HG02798 (cell line): ENCODE measurements at regions not wholly inside any gene's neighbourhood (a gene's known extent, or its start where the extent isn't known, plus 50 kb on each side); places are given as distances from the start of the nearest gene placed in this dataset.
"Not testable (repeated sequence)": the region's sequence is repeated elsewhere in the genome, so short reads cannot be mapped to it uniquely, and the experiment has no call there.

Experiments used
- ATAC-seq: cut with Tn5 transposase; IDR thresholded peaks from one replicate; pipeline ENCODE4 v1.9.1; 2021; ENCODE audit warnings: mild to moderate bottlenecking; ENCODE audit not compliant: unreplicated experiment, poor library complexity

DNA sequence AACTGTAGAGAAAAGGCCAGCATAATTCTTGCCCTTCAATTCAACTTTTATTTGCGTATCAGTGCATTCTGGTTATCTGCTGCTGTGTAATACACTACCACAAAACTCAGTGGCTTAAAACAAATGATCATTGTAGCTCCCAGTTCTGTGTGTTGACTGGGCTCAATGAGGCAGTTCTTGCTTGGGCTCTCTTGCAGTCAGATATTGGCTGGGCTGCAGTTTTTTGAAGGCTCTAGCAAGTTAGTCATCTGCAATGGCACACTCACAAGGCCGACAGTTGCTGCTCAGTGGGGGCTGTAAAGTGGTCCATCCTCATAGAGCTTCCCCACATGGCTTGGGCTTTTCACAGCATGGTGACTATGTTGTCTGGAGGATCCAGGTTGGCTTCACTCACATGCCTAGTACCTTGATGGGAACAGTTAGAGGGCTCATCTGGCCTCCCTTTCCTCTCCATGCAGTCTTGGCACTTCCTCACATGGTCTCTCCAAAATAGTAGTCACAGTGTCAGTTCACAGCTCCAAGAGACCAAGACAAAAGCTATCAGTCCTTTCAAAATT, 110.6 kb upstream of the TNP1 start:
- ATAC-seq = no peak

DNA sequence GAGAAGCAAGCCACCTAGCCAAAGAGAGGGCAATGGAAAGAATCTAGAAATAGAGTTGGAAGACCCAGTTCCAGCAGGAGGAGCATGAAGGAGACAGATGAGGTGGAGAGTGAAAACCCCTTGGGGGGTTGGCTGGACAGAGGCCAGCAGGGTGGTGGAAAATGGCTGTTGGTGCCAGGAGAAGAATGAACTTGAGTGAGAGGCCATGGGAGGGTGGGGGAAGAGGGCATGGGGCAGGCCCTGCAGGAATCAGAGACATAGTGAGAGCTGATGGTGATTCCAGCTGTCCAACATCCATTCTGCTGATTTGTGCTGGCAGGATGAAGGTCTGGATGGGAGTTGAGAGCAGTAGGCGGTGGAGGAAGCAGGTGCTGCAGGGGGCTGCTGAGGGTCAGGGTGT, 108.0 kb upstream of the TNP1 start:
- no peak for ATAC-seq

GRCh38 chr2:216960671-216961268, 100.9 kb upstream of the TNP1 start:
- no peak for ATAC-seq

GRCh38 chr2:216959433-216959832, 99.6 kb upstream of the TNP1 start:
- ATAC-seq = no peak

DNA sequence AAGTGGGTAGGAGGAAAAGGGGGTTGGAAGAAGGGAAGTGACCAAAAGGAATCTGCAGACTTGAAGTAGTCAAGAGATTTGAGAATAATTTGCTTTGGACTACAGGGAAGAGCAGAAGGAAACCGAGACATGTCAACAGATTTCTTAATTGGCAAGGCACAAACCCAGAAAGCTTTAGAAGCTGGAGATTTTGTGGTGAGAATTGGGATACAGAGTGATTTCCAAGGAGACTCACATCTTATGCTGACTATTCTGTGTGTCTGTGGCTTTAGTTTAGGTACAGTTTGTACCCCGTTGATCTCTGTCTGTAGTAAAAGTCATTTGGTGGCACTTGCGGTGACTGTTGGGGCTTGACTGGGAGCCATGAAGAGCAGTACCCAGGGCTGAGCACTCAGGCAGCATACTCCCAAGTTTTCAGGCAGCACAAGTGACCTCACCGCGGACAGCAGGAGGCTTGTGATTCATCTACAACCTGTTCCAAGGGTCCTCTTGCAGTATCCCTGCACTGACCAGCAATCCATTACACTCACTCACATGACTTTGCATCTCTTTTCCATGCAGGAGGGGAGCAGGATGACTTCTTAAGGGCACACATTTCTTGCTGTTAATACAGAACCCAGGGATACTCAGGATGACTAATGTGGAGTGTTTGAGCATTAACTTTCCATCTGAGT, 97.1 kb upstream of the TNP1 start:
- ATAC-seq = no peak

DNA sequence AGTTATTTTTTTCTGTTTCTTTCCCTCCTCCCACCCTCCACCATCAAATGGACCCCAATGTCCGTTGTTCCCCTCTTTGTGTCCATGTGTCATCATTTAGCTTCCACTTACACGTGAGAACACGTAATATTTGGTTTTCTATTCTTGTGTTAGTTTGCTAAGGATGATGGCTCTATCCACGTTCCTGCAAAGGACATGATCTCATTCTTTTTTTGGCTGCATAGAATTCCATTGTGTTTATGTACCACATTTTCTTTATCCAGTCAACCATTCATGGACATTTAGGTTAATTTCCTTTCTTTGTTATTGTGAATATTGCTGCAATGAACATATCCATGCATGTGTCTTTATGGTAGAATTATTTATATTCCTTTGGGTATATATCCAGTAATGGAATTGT, 91.3 kb upstream of the TNP1 start:
- no peak for ATAC-seq

DNA sequence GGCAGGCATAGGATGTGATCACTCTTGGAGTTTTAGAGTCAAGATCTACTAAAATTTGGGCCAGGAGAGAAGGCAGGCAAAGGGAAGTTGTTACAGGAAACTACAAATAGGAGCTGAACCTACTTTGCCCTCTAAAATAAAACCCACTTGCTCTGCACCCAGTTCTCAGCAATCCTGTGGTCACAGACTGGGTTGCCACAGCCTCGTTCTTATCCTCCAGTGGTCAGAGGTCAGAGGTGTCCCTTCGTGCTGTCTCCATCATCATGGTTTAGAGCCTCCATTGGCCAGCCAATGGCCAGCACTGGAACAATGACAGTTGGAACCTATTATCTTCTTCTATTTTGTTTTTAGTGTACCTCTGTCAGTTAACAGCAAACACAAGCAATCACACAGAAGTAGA, 90.7 kb upstream of the TNP1 start:
- ATAC-seq = no peak

DNA sequence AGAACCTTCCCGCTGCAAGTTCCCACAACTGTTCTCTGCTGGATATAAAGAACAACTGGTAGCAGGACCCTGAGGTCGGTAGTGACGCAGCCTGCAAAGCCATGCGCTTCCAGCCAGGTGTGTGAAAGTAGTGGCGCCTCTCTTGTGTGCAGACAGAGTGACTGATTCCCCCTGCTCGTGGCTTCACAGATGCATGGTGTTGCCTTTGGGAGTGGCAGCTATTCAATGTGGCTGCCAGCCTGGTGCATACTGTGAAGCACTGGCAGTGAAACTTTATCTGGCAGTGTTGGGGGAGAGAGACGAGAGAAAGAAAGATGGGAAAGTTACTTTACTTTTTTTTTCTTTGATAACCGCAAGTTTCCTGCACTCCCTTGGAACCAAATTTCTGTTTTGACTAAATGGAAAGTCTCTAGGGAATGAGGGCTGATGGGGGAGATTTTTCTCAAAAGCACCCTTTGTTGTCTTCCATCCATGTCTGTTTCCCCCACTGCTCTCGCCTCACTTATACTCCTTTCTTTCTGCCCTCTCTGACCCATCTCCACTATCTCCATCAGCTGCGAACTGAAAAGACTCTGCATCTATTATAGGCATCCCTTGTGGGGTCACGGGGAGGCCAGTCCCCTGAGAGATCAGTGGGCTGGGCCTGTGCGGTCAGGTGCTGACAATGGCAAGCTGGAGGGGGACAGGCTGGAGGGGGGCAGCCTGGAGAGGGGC, 90.0 kb upstream of the TNP1 start:
- no peak for ATAC-seq

DNA sequence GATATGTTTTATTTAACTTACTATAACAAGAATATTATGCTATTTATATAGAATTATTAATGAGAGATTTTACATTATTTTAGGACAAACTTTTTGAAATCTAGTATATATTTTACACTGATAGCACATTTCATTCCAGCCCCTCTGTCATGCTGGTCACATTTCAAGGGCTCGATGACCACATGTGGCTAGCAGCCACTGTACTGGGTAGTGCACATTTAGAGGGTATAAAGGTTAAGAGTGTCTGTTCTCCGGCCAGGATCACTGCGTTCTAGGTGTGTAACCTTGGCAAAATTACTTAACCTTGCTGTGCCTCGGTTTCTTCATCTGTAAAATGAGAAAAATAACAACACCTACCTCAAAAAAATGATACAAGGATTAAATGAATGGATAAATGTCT, 87.2 kb upstream of the TNP1 start:
- no peak for ATAC-seq

DNA sequence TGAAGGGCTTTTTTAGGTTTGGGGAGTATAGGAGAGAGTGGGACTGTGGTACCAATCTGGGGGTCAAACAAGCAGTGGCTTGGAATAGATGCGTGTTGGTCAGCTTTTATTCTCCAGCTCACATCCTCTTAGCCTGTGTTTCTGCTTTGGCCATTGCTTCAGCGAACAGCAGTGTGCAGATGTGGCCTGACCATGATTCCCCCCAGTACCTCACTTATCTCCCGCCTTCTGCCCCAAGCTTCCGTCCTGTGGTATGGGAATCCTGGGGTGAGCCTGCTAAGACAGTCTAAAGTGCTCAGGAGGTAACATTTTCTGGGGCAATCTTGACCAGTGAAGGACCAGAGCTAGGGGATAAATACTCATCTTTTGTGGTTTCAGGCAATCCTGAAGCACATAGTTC, 84.9 kb upstream of the TNP1 start:
- ATAC-seq = no peak

GRCh38 chr2:216943109-216943508, 83.2 kb upstream of the TNP1 start:
- ATAC-seq = no peak

DNA sequence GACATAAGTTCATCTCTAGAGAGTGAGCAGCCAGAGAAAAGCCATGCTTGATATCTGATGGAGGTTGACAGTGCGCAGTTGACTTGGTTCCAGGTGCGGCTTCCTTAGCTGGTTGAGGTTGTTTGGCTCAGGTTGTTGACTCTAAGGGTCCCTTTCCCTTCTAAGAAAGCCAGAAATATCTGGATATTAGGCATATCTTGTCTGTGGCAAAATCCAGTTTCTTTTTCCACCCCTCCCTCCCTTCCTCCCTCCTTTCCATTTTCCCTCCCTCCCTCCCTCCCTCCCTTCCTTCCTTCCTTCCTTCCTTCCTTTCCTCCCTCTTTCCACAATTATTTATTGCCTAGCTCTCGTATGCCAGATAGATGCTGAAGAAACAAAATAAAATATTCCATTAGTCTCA, 82.6 kb upstream of the TNP1 start:
- ATAC-seq = no peak

DNA sequence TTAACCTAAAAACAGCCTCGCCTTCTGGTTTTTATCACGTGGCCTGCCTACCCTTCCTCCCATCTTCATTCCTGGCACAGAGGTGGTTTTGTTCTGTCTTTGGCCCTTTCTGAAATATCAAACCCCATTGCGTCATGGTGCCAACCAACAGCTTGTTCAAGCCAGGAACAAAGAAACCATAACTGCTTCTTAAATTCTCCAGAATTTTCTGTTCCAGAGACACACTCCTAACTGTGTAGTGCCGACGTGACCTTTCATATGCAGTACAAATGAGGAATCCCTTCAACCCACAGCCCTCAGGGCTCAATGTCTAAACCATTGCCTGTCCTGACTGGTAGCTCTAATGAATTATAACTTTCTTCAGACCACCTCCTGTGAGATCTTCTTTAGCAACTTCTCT, 82.2 kb upstream of the TNP1 start:
- ATAC-seq = no peak

DNA sequence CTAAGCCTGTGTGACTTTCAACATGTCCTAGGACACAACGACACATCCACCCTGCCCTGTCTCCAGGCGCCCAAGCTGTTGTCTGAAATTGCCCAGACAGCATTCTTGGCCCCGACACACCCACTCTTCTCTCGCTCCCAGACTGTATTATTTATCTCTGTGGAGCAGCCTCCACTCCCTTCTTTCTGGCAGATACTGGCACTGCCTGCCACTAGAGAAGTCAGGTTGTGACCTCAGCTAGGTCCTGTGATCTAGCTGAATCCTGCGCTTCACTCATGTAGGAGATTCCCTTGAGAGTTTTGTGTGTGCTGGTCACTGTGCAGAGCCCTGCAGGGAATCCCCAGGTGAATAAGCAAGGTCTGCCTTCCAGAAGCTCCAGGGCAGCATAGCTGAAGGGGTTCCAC, 77.1 kb upstream of the TNP1 start:
- ATAC-seq = no peak

DNA sequence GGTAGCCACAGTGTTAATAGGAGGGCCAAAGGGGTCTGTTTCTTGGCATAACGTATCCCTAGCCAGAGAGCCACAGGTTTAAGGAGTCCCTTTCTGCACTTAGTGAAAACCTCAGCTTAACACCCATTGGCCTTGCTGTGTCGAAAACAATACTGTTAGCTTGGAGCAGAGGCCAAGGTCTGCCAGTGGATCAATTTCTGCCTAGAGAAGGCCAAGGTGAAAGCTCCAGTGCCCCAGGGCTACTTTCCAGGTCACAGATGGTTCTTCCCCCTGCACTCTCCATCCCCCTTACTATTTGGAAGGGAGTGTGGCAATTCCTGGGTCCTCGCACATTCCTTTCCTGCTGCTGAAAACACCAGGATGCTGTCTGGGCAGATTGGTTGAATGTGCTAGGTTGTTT, 74.8 kb upstream of the TNP1 start:
- ATAC-seq = no peak

- no peak for ATAC-seq
Observed at GRCh38 chr2:216934151-216934550, 74.3 kb upstream of the TNP1 start.

DNA sequence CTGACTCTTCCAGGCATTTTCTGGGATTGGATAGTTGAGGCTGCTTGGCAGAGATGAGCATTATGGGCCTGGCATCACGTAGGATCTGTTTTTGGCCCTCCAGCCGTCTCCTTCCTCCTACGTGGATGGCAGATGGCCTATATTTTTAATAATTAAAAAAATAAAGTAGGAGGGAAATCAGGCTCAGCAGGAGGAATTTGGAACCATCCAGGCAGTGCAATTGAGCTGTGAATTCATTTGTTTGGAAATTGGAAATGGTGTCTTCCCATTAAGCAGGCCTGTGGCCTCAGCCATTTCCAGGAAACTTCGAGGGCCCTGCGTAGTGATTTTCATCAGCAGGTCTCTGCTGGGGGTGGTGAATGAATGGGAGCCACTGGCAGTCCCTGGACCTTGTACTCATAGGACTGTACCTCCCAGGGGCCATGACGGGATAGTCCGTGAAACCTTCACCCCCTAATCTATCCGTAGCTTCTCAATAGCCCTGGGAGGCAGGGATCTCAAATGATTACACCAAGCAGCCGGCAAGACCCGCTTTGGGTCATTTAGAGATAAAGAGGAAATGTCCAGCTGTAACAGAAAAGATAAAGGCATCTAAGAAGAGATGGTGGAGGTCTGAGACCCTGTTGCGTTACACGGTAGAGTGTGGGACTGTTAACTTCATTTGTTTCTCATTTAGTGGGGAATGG, 73.1 kb upstream of the TNP1 start:
- no peak for ATAC-seq

- no peak for ATAC-seq
Observed at GRCh38 chr2:216932113-216932862, 72.4 kb upstream of the TNP1 start.

- ATAC-seq = no peak
Observed at GRCh38 chr2:216930716-216931115, 70.9 kb upstream of the TNP1 start.

- not testable (repeated sequence) for ATAC-seq
Observed at GRCh38 chr2:216929338-216929737, 69.5 kb upstream of the TNP1 start.
